ENCODE measurements at regions not wholly inside any gene's neighbourhood (a gene's known extent, or its start where the extent isn't known, plus 50 kb on each side); places are given as distances from the start of the nearest gene placed in this dataset.

GRCh38 chr9:119963258-119963797 lies 594.1 kb upstream of the BRINP1 start:
- no peak for TF ChIP-seq CTCF (IDR thresholded peaks at IDR 0.05)
- TF ChIP-seq POLR2A (IDR thresholded peaks at IDR 0.05), result no peak
- intact Hi-C loops (cut with DNase I; ENCODE audit: low total_unique reads), result no loop called here
- WGBS, 2 donors, result 39 to 49% methylated on average over 4 of the region's 4 CpGs
- no peak for DNase-seq (ENCODE audit: low spot score in 2 of 2)
- no peak overlapping the region for H3K4me3 ChIP-seq (ENCODE audit: low read depth, poor library complexity, severe bottlenecking)

- intact Hi-C loops (cut with DNase I; ENCODE audit: low total_unique reads), result no loop called here
- WGBS, 2 donors, result 46 to 52% methylated on average over 19 of the region's 19 CpGs
- DNase-seq (ENCODE audit: low spot score in 2 of 2), result no peak
- TF ChIP-seq POLR2A (IDR thresholded peaks at IDR 0.05) (no peak), CTCF (IDR thresholded peaks at IDR 0.05) (no peak)
- no peak overlapping the region for H3K4me3 ChIP-seq (ENCODE audit: low read depth, poor library complexity, severe bottlenecking)
Measured at GRCh38 chr9:119961774-119962424, 592.7 kb upstream of the BRINP1 start.

- DNase-seq (ENCODE audit: low spot score in 2 of 2), result no peak
- WGBS, 2 donors, result 56 to 69% methylated on average over 6 of the region's 6 CpGs
- intact Hi-C loops (cut with DNase I; ENCODE audit: low total_unique reads), result no loop called here
- no peak for TF ChIP-seq POLR2A (IDR thresholded peaks at IDR 0.05)
- TF ChIP-seq CTCF (IDR thresholded peaks at IDR 0.05), result no peak
- H3K4me3 ChIP-seq (ENCODE audit: low read depth, poor library complexity, severe bottlenecking), result no peak overlapping the region
Measured at GRCh38 chr9:119959846-119960545, 590.8 kb upstream of the BRINP1 start.

GRCh38 chr9:119956111-119956510 lies 586.9 kb upstream of the BRINP1 start:
- intact Hi-C loops (cut with DNase I; ENCODE audit: low total_unique reads), result loop anchor here (1.0 kb wide), 1 partner anchor 49 kb away; no protein-coding TSS in a partner anchor
- no peak for DNase-seq (ENCODE audit: low spot score in 2 of 2)

DNA sequence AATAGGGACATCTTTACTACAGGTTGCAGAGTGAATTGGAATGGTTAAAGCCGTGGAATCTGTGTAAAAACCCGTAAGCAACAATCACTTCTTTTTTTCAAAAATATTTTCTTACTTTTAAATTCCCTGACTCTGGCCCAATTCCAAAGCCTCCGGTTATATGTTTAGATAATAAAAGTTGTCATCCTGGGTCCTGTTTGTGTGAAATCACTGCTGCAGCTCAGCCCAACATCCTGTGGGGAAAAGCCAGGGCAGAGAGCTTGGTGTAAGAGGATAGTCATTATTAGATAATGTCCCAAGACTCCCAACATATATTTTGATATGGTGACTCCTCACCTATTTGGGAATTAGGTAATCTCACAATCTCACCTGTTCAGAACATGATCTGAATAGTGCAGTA lies 586.0 kb upstream of the BRINP1 start:
- no peak overlapping the region for H3K4me3 ChIP-seq (ENCODE audit: low read depth, poor library complexity, severe bottlenecking)
- TF ChIP-seq POLR2A (IDR thresholded peaks at IDR 0.05) (no peak), CTCF (IDR thresholded peaks at IDR 0.05) (no peak)
- intact Hi-C loops (cut with DNase I; ENCODE audit: low total_unique reads), result no loop called here
- WGBS, 2 donors, result 36% methylated on average over 3 of the region's 3 CpGs
- no peak for DNase-seq (ENCODE audit: low spot score in 2 of 2)

More at GRCh38 chr9:119956111-119956510, 586.9 kb upstream of the BRINP1 start:
- H3K4me3 ChIP-seq (ENCODE audit: low read depth, poor library complexity, severe bottlenecking), result no peak overlapping the region
- TF ChIP-seq CTCF (IDR thresholded peaks at IDR 0.05), result no peak
- WGBS, 2 donors, result 48 to 52% methylated on average over 2 of the region's 2 CpGs

All from lower leg skin (tissue), 4 donors.